RCC 7860 (cell line): ENCODE measurements at regions not wholly inside any gene's neighbourhood (a gene's known extent, or its start where the extent isn't known, plus 50 kb on each side); places are given as distances from the start of the nearest gene placed in this dataset.

Source experiments
- DNase-seq: peaks from one replicate; pipeline ENCODE4 v3.0.0-alpha.2; 2015; ENCODE audit warnings: low spot score
- FAIRE-seq: peaks from 2 replicates; lab custom pipeline; 2012; peaks lifted over from hg19 to GRCh38; lab: Jason Lieb, UNC

DNA sequence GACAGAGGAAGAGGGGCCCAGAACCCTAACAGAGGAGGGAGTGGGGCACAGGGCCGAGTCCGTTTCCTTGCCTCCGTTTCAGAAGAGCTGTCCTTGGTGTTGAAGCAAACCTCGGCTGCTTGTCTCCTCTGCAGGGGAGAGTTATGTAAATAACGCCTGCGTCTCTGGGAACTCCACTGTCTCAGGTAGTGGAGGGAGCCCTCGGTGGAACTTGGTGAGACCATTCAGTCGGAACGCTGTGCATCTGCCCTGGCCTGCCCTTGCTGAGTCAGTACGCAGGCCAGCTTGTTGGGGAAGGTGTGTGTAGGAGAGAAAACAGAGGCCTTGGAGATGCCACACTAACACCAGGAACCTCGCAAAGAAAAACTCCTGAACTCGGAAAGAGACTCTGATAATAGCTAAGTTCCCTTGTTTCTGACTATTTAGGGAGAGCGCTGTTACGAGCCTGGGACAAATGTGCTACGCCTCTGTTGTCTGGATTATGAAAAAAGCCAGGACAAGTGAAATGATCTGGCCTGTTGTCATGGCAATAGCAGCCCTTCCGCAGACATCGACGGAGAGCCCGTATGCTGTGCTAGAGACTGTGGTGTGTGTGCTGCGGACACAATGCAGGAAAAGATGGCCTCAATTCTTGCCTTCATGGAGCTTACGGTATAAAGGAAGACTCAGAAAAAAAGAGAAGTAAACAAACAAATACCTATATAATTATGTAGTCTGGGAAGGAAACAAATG lies 94.6 kb upstream of the AKT3 start:
- DNase-seq: peak; percentile 97
- FAIRE-seq: peak; percentile 94

DNA sequence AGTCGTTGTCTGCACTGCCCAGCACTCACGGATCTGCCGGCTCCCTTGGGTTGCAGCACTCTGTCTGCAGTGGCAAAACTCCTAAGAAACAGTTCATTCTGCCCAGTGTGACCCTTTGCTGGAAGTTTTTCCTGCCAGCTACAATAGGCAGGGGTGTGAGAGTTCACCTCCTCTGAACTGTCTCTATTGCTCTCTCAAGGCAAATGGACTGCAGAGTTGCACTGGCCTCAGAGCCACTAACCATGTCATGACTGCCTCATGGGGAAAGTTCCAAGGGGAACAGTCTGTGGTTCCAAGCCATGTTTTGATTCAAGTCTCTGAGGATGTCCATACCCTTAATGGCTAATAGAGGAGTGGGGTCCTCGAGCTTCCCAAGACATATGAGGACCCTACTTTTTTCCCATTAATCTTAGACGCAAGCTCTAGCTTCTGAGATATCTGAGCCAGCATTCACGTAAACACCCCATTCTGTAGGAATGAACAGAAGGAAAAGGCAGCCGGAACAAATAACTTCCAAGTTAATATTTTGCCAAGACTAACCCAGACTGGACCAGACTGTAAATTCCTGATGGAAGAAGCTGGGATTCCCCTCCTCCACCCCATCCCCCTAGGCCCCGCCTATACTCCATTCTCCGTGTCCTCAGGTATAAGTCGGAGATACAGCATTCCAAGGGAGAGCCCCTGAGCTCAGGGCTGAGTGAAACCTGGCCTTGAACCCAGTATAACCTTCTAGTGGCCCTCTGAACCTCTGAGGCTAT lies 93.8 kb upstream of the AKT3 start:
- DNase-seq (peak; percentile 84), FAIRE-seq (no peak)

DNA sequence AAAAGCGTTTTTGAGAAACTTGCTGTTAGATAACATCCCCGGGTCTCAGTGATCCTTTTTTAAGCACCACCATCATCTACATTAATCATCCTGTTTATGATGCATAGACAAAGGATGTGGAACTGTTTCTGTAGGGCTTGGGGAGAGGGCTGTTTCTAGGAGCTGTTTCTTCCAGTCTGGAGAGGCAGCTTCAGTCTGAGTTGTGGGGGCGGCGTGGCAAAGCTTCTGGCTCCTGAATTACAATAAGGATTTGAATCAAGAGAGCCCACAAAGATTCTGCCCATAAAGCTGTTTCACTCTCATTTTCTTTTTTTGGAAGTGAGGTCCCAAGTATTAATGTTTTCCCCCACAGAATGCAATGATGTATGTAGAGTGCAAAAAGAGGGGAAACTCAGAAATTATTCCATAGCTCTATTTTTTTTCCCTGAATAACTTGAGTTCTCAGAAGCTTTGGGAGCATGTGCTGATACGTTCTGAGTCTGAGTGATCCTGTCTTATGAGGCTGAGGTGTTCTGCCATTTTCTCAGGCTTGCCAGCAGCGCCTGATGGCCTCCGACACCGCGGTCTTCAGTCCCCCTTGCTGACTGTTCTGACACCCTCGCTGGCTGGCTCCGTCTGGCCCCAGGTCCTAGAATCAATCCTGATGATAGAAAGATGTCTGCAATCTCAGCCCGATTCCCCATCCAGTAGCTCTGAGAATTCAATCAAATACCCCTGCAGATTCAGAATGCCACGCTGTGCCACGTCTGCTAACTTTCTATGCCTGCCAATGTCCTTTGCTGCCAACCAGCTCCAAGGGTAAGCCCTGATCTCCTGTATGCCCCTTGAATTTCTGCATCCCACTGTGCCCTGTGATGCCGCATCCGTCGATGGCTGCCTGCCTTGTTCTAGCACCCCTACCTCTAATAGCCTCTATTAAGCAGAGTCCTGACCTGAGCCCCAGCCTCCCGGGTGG lies 92.4 kb upstream of the AKT3 start:
- DNase-seq (no peak), FAIRE-seq (no peak)

DNA sequence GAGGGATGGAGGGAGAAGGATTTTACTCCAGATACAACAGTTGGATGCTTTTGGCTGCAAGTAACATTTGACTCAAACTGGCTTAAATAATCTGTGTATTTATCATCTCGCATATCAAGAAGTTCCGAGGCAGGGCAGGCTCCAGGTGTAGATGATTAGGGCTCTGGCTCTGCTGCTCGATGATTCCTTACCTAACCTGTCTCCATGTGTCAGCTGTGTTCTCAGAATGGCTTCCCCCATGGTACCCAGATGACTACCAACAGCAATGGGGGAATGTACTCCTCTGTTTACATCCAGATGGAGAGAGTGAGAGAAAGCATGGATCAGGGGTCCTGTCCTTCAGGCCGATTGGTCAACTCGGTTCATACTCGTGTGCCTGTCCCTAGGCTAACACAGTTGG lies 90.4 kb upstream of the AKT3 start:
- no peak for DNase-seq
- no peak for FAIRE-seq

DNA sequence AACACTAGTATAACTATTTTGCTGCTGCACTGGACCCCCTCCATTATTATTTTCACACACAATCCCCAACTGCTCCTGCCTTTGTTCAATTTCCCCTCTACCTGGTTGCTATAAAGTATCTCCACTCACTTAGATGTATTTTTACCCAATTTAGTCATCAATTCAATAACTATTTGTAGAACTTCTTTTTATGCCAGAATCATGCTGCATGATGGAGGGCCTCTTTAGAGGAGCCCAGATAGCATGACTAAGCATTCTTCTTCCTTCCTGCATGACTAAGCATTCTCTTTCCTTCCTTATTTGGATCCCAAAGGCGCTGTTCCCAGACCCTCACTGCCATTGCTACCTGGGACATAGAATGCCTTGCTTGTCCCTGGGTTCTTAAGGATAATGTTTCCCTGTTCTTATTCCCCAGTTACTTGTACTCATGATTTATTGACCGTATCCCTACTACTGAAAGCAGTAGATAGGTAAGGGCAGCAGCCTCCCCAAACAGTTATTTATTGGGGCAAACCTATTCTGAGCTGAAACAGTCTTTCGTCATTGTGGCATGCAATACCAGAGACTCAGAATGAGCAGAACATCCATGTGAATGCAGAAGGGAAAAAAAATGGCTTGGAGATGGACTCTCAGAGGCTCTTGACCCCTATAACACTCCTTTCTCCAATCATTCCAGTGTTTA lies 89.3 kb upstream of the AKT3 start:
- DNase-seq: peak; percentile 48
- no peak for FAIRE-seq

DNA sequence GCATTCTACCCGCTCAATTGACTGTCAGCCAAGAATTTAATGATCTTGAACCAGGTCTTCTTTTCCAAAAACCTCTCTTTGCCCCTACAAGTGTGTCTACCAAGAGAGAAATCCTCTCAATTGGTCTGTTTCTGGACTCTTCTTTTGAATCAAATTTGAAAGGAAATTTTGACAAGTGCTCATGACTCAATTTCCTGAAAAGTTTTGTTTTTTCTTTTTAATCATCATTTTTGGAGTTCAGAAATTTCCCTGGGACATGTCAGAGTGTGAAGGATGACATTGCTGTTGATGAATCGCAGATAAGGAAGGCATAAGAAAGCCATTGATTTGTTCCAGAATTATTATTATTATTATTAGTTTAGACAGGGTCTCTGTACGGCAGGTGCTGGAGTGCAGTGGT lies 88.2 kb upstream of the AKT3 start:
- FAIRE-seq: no peak
- DNase-seq: no peak

DNA sequence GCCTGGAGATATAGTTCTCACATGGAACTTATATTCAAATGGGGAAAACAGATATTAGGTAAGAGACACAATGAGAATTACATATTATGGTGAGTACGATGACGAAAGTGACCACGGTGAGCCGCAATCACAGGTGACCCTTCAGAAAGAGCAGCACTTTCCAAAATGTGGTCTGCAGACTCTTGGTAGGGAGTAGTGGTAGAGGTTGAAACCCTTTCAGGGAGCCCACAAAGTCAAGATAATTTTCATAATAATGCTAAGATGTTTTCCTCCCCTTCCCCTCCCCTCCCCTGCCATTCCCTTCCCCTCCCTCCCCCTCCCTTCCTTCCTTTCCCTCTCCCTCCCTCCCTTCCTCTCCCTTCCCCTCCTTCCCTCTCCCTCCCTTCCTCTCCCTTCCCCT lies 83.5 kb upstream of the AKT3 start:
- FAIRE-seq (no peak), DNase-seq (no peak)

DNA sequence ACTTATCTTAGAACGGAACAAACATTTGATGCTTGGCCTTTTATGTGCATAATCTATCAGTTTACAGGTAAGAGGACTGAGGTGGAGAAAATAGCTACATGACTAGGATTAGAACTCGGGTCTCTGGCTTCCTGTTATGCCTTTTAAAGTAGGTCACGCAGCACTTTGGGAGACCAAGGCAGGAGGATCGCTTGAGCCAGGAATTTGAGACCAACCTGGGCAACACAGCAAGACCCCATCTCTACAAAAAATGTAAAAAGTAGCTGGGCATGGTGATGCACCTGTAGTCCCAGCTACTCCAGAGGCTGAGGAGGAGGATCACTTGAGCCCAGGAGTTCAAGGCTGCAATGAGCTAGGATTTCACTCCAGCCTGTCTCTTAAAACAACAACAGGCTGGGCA lies 81.9 kb upstream of the AKT3 start:
- DNase-seq: no peak
- FAIRE-seq: no peak

DNA sequence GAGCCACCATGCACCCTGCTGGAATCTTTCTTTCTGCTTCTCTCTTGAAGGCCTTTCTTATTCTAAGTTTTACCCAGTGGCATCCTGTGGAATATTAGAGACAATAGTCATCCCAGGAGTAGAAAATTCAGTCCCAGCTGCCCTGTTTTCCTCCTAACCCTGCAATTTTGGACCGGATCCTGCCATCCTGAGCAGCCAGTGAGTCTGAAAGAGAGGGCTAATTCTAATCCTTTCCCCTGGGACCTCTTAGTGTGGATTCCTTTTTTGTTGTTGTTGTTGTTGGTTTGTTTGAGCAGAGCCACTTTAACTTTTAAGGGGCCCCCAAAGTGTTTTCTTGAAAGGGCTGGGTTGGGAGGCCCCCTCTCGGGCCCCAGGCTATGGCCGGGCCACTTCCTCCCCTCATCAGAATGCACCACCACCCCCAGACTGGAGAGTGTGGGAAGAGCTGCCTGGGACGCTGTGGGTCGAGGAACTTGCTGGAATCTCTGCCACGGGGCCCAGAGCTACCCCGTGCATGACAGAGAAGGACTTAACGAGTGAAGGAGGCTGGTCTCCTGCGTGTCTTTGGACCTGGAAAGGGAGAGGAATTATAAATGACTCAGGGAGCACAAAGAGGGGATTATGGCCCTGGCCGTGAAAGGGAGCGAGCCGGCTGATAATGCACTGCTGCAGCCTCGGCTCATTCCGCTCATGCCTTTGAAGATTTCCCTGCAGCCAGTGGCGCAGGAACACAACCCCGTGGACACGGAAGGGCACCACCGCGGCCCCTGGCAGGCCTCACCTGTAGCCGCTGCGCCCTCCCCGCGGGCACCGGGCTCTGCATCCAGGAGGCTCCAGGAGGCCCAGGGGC lies 81.0 kb upstream of the AKT3 start:
- FAIRE-seq: no peak
- no peak for DNase-seq

DNA sequence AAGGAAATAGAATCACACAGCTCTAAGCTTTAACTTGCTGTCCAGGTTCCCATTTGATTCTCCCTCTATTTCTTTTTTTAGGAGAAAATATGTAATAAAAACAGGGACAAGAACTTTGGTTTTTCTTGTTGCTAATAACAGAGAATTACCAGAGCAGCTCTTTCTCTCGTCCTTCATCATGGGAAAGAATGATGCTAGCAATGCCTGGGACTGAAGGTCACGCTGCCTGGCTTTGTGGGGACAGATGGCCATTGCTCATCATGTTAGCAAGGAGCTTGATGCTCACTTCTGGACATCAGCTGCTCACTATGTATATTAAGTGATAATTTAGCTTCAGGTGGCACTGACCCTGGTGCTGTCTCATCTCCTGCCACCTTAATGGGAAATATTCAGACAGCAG lies 77.3 kb upstream of the AKT3 start:
- peak; percentile 63 for FAIRE-seq
- peak; percentile 54 for DNase-seq

DNA sequence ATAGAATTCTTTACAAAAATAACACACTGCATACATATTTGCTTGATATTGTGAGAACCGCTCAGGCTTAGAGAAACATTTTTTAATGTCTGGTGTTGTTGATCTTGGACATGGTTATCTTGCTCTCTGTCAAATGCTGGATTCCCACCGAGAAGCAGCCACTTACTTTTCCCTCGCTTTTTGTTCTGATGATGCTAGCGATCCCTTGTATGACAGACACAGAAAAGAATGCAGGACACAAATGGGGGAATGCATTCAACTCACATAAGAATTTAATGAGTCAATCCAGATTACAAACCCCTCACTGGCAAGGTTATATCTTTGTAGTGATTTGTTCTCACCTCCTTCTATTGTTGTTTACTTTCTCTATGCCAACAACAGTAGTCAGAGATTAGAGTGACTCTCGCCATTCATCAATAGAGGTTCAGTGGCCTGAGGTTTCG lies 76.8 kb upstream of the AKT3 start:
- FAIRE-seq (peak; percentile 95), DNase-seq (peak; percentile 99)

DNA sequence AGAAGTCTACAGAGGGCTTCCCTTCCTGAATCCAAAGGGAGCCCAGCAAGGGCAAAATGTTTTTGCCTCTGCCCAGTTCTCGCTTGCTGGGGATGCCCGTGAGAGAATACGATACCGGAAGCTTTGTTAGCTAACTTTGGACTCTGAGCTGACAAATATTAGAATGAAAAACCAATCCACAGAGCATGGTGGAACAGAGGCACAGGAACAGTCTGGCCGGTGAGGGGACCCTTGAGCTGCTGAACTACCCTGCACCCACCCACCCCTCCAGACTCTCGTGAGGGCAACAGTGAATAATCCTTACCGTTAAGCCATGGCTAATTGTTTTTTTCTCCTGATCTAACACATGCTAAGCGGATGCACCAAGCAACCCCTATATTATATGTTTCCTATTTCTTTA lies 76.3 kb upstream of the AKT3 start:
- FAIRE-seq: no peak
- no peak for DNase-seq

DNA sequence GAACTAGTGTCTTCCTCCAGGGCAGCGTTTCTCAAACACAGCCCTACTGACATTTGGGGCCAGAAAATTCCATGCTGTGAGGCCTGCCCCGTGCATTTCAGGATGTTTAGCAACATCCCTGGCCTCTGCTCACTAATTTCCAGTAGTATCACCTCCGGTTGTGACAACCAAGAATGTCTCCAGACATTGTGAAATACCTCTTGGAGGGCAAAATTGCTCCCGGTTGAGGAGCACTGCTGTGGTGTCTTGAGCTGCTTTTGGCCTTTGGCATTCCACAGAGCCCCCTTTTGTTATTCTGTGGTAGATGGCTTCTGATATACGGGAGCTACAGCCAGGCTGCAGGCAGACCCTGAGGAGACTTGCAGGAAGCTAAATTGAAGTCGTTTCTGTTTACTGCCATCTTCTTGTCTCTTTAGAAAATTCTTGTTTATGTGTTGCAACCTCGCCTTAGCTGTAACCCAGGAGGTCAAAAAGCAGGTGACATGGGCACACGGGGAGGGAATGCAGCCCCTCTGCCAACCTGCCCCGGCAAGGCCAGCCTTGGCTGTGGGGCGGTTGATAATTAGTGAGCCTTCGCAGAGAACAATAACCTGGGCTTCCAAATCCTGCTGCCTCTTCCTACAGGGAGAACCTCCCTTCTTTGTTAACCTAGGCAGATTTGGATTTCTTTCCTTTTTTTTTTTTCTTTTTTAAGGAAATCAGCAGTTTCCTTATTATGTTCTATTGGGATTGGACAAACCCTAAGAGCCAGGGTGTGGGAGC lies 74.7 kb upstream of the AKT3 start:
- DNase-seq (no peak), FAIRE-seq (no peak)

DNA sequence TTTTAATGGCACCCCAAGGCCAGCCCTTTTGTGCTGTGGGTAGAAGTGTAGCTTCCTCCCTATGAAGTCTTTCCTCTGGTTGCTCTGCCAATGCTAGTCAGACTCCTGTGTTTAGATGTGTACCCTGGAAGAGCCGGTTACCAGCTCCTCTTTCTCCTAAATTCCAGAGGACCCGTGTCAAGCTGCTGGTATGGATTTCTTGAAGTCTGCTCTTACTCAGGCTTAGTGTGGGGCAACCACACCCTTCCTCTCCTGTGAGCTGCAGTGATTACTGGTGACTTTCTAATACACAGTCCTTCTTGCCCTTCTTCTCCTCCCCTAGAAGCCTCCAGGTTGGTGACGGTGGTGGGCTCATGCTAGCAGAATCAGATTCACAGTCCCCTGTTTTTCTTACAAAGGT lies 74.1 kb upstream of the AKT3 start:
- FAIRE-seq: no peak
- DNase-seq: peak; percentile 56

DNA sequence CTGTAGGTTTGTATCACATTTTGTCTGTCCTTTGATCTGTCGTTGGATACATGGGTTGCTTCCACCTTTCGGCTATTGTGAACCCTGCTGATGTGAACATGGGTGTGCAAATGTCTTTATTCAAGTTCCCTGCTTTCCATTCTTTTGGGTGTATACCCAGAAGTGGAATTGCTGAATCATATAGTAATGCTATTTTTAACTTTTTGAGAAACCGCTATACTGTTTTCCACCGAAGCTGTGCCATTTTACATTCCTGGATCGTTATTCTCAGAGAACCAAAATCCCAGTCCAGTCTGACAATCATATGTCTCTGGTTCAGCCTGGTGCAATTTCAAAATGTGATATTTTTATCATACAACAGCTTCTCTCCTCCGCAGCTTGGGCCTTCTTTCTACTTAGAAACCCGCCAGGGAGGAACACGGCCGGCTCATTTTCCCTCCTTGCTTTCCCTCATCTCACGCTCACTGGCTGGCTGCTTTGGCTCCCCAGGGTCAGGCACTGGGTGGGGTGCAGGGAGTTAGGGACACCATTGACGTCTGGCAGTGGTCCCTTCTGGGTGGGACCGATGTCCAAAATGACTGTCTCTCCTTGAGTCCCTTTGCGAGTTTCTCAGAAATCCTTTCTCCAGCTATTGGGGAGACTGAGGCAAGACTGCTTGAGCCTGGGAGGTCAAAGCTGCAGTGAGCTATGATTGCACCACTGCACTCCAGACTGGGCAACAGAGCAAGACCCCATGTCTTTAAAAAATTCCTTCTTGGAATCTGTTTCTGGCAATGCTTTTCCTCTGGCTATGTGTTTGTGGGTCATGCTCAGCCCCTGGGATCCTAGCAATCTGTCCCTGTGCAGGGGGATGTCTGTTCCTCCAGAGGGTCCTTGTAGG lies 73.5 kb upstream of the AKT3 start:
- FAIRE-seq: no peak
- DNase-seq: no peak

DNA sequence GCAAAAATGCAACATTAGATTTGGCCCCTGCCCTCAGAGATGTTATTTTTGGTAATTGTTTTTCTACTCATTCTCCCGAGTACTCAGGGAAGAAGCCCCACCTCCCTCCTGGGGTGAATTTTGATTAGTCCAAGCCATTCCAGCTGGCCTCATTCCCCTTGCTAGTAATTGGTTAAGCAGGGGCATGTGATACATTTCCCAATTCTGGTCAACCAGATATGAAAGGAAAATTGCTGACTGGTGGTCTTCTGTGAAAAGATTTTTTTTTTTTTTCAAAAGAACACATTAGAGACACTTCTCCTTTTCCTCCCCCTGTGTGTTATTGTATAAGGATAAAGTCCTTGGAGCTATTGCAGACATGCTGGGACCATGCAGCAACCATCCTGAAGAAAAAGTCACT lies 71.1 kb upstream of the AKT3 start:
- no peak for DNase-seq

DNA sequence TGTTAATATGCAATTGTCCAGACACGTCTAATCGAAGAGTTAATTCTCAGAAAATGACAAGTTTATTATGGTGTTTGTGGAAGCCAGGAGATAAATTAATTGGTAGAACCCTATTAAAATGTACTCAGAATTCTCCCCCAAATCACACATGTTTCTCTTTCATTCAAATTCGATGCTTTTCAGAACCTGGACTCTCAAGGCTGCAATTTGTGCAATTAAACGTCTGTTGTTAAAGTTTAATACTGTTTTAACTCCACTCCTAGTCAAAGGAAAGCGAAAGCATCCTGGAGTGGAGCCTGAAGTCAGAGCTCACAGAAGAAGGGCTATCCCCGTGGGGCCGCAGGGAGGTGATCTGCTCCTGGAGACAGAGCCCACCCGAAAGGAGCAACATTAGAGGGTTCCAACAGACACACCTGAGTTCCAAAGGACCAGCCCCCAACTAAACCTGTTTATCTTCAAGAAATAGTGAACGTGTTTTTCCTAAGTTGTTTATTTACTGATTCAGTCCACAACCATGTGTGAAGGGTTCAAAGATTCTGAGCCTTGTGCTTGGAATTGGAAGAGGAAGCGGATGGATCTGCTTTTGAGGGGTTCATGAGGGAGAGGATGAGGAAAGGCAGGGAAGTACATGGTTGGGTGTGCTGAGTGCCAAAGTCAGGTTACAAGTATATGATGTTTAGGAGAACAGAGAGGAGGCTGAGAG lies 68.0 kb upstream of the AKT3 start:
- FAIRE-seq (no peak), DNase-seq (no peak)

More for the DNA sequence above, 71.1 kb upstream of the AKT3 start:
- FAIRE-seq: no peak
